Skeletal muscle cell (primary cell): ENCODE measurements at regions not wholly inside any gene's neighbourhood (a gene's known extent, or its start where the extent isn't known, plus 50 kb on each side); places are given as distances from the start of the nearest gene placed in this dataset.
"Not testable (repeated sequence)": the region's sequence is repeated elsewhere in the genome, so short reads cannot be mapped to it uniquely, and the experiment has no call there.

Experiments
- DNase-seq: peaks from one replicate; pipeline ENCODE4 v3.0.0-alpha.2; 2010; ENCODE audit warnings: low read depth
- H3K4me3 ChIP-seq: 2 replicates; pipeline ENCODE4 v1.5.1; 2011; ENCODE audit warnings: low read depth, mild to moderate bottlenecking, control low read depth, low read length, moderate library complexity

DNA sequence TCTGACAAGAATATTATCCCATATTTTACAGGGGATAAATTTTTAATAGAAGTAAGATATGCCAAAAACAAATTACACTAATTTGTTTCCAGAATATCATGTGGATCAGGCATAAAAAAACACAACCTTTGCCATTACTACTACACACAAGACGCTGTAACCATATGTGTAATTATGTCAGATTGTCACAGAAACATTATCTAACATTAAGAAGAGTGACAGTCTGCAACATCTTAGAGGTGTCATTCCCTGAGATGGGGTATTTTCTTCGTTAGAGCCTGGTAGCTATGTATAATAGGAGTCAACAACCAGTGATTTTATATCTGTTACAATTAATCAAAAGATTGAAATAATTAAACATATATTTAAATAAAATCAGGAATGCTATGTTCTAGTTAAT is 518.9 kb downstream of the RERGL start:
- no peak for DNase-seq
- no peak overlapping the region for H3K4me3 ChIP-seq

DNA sequence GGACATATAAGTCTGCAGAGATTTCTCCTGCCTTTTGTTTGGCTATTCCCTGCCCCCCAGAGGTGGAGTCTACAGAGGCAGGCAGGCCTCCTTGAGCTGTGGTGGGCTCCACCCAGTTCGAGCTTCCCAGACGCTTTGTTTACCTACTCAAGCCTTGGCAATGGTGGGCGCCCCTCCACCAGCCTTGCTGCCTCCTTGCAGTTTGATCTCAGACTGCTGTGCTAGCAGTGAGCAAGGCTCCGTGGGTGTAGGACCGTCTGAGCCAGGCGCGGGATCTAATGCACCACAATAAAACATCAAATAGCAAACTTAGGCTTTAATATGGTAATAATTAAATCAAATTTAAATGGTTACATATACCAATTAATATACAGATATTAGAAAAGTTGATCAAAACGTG is 525.4 kb downstream of the RERGL start:
- not testable (repeated sequence) for H3K4me3 ChIP-seq, DNase-seq

DNA sequence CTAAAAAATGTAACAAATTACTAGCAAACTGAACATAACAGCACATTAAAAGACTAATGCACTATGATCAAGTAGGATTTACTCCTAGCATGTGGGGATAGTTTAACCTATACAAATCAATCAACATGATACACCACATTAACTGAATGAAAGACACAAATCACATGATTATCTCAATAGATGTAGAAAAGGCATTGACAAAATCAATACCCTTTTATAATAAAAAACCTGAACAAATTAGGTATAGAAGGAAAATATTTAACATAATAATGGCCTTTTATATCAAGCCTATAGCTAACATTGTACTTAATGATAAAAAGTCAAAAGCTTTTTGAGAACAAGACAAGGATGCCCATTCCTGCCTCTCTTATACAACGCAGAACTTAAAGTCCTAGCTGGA is 540.0 kb downstream of the RERGL start:
- no peak for DNase-seq
- H3K4me3 ChIP-seq: no peak overlapping the region

GRCh38 chr12:17540921-17541320 is 549.1 kb downstream of the RERGL start:
- no peak for DNase-seq
- H3K4me3 ChIP-seq: no peak overlapping the region

GRCh38 chr12:17528394-17528793 is 561.6 kb downstream of the RERGL start:
- no peak overlapping the region for H3K4me3 ChIP-seq
- no peak for DNase-seq

DNA sequence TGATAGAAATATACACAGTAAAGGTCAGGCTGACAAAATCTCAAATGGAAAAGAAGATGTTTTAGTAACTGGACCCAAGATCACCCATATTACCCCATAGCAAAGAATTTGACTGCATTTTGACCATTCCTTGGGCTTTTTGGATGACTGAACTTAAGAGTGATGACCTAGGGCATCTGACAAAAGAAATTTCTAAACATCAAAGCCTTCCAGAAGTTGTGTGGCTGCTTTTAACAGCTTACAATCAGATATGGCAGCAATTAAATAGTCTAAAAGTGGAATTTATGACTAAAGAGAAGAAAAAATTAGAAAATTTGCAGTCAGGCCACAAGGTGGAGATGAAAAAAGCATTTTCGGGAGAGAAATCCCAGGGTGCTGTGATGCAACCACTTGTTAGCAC is 563.0 kb downstream of the RERGL start:
- H3K4me3 ChIP-seq: no peak overlapping the region
- no peak for DNase-seq

DNA sequence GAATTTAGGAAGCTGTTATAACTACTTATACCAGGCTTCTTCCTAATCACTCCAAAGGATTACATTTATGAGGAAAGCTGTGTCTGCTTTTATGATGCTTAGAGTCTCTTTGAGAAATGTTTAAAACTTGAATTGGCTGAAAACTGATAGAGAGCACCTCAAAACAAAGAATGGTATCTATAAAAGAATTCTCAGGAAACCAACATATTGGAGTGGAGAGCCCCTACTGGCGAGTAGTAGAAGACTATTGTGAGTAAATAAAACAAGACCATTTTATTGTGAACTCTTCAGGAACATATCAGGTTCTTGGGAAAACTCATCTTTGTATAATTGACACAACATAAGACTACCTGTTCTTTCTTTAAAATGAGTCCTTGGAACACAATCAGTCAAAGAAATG is 578.6 kb downstream of the RERGL start:
- no peak overlapping the region for H3K4me3 ChIP-seq
- DNase-seq: no peak

DNA sequence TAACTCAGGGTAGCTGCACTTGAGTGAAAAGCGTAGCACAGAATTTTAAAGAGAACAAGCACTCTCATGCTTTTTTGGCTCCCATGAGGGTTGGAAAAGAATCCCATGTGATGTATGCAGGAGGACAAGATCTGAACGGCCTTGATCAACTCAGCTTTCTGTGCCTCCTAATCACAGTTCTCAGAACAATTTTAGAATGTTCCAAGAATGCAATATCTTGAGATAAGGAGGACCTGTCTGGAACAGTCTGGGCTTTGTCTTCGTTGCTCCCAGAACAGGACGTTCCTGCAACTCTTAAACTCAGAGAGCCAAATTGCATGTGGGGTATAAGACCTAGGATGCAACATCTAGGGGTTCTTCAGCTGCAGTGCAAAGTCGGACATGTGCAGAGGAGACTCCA is 582.7 kb downstream of the RERGL start:
- DNase-seq: no peak
- H3K4me3 ChIP-seq: no peak overlapping the region

- DNase-seq: no peak
- H3K4me3 ChIP-seq: no peak overlapping the region
Measured at GRCh38 chr12:17503742-17504141, 586.3 kb downstream of the RERGL start.

GRCh38 chr12:17489452-17489851 is 600.5 kb downstream of the RERGL start:
- DNase-seq: no peak
- H3K4me3 ChIP-seq: no peak overlapping the region

DNA sequence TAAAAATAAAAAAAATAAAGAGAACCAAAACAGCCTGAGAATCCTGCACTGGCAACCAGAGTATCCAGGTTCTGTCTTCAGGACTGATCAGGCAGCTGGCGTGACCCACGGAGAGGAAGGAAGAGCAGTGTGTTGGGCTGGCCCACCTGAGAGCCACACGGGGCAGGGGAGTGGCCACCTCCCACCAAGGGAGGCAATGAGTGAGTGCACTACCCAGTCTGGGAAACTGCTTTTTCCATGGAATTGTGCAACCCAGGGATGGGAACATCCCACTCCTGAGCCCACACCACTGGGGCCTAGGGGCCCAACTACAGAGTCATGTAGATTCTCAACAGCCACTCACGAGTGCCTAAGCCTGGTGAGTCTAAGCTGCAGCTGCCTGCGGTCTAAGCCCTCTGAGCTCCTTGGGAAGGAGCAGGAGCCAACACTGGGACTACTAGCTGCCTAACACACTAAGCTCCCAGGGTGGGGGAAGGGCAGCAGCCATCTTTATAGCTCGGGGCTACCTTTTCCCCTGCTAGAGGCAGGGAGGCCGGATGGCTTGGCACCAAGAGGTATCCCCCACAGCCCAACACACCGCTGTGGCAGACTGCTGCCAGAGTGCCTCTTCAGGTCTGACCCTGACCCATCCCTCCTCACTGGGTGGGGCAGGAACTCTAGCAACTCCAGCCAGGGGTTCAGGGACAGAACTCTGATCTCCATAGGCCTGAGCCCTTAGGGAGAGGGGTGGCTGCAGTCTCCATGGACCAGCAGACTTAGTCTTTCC is 610.9 kb downstream of the RERGL start:
- no peak overlapping the region for H3K4me3 ChIP-seq
- DNase-seq: no peak

- DNase-seq: no peak
- no peak overlapping the region for H3K4me3 ChIP-seq
Measured at GRCh38 chr12:17470460-17470859, 619.5 kb downstream of the RERGL start.

DNA sequence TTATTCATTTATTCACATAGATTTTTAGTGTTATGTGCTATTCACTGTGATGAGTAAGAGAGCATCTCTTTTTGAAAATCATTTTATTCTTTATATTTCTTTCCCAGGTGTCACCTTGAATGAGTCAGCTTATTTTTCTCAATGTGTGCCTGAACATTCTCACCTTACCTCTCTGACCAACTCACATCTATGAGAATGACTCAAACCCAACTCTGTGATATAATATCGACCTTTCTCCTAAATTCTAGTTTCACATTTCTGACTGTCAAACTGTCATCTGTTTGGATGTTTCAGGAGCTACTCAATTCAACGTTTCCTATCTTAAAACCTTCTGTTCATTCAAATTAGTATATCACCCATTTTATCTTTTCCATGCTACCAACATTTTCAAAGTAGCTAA is 630.8 kb downstream of the RERGL start:
- no peak overlapping the region for H3K4me3 ChIP-seq
- DNase-seq: no peak

DNA sequence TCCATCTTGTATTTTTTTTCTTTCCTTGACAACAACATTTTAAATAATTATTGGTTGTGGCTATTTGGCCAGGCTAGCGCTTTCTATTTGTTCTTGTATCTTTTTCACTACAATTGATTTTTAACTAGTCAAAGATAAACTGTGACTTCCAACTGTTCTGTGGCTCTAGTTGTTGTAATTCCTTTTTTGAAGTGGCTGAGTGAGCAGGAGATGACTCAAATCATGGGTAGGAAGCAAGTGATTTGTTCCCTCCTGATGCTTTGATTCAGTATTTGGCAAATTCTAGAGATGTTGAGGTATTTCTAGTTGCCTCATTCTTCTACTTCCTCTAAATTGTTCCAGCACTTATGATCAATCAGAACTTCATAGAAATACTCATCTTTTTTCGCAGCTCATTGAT is 633.5 kb downstream of the RERGL start:
- H3K4me3 ChIP-seq: no peak overlapping the region
- DNase-seq: no peak

DNA sequence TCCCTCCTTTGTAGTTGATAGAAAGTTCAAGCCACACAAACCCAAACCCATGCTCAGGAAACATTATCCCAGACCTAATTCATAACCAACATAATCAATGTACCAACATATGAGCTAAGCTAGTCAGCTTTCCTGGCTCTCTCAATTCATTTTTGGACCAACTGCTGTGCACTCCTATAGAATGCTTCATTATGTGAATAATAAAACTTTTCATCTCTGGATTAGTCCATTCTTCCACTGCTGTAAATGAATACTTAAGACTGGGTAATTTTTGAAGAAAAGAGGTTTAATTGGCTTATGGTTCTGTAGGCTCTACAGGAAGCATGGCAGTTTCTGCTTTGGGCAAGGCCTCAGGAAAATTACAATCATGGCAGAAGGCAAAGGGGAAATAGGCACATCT is 651.9 kb downstream of the RERGL start:
- DNase-seq: no peak
- no peak overlapping the region for H3K4me3 ChIP-seq

GRCh38 chr12:17416748-17417147 is 673.2 kb downstream of the RERGL start:
- H3K4me3 ChIP-seq: no peak overlapping the region
- no peak for DNase-seq

- DNase-seq: no peak
- H3K4me3 ChIP-seq: no peak overlapping the region
Measured at GRCh38 chr12:17414596-17414995, 675.4 kb downstream of the RERGL start.

GRCh38 chr12:17411662-17412061 is 678.3 kb downstream of the RERGL start:
- no peak for DNase-seq
- H3K4me3 ChIP-seq: no peak overlapping the region

- H3K4me3 ChIP-seq: no peak overlapping the region
- no peak for DNase-seq
Measured at GRCh38 chr12:17388679-17389078, 701.3 kb downstream of the RERGL start.

DNA sequence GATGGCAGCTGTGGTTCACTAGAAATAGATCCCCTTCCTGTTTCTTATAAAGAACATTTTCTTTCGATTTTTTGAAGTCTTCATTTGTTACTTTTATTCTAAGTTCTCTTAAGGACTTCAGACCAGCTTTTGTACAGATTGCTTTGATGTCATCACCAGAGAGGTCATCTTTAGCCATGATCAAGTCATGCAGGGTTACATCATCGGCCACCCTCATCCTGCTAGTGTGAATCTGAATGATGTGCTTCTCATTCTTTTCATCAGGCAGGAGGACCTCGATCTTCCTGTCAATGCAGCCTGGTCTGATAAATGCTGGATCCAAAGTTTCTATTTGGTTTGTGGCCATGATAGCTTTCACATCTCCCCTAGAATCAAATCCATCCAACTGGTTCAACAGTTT is 706.7 kb downstream of the RERGL start:
- DNase-seq: no peak
- H3K4me3 ChIP-seq: no peak overlapping the region

DNA sequence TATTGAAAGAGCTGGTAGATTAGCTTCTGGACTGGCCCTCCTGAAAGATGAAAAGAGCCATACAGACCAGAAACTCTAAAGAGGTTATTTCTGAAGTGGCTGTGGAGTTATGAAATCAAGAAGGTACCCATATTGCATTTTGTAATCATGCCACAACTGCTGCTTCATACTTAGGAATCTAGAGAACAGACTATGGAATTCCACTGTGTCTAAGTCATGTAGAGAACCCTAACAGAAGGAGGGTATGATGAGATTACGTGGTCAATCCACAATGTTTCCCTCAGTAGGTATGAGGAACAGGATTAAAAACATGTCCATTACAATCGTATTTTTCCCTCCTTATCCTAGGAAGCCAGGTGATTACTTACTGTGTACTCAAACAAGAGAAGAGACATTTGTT is 708.8 kb downstream of the RERGL start:
- no peak for DNase-seq
- H3K4me3 ChIP-seq: no peak overlapping the region

GRCh38 chr12:17372508-17372907 is 717.5 kb downstream of the RERGL start:
- no peak for DNase-seq

More at GRCh38 chr12:17372508-17372907, 717.5 kb downstream of the RERGL start:
- H3K4me3 ChIP-seq: no peak overlapping the region
